HG03469 (cell line): ENCODE measurements at regions not wholly inside any gene's neighbourhood (a gene's known extent, or its start where the extent isn't known, plus 50 kb on each side); places are given as distances from the start of the nearest gene placed in this dataset.
"Not testable (repeated sequence)": the region's sequence is repeated elsewhere in the genome, so short reads cannot be mapped to it uniquely, and the experiment has no call there.

Experiments
- ATAC-seq: cut with Tn5 transposase; IDR thresholded peaks from one replicate; pipeline ENCODE4 v1.9.1; 2021; ENCODE audit warnings: mild to moderate bottlenecking, moderate library complexity, moderate number of reproducible peaks; ENCODE audit not compliant: unreplicated experiment

DNA sequence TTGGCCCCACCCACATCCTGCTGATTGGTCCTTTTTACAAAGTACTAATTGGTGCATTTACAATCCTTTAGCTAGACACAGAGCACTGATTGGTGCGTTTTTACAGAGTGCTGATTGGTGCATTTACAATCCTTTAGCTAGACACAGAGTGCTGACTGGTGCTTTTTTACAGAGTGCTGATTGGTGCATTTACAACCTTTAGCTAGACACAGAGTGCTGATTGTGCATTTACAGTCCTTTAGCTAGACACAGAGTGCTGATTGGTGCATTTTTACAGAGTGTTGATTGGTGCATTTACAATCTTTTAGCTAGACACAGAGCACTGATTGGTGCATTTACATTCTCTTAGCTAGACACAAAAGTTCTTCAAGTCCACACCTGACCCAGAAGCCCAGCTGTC, 144.2 kb upstream of the XIRP2 start:
- ATAC-seq: not testable (repeated sequence)

DNA sequence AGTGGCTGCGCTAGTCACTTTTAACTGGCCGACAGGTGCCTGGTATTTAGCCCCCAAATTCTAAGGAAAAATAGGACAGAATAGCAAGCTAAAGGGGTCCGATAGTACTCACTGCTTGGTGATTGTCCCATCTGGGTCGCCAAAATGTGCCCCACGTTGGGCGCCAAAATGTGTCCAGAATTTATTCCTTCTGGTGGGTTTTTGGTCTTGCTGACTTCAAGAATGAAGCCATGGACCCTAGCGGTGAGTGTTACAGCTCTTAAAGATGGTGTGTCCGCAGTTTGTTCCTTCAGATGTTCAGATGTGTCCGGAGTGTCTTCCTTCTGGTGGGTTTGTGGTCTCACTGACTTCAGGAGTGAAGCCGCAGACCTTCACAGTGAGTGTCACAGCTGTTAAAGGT, 144.8 kb upstream of the XIRP2 start:
- not testable (repeated sequence) for ATAC-seq

- ATAC-seq: peak; percentile 99
Measured at GRCh38 chr2:166727095-166727494, 161.2 kb upstream of the XIRP2 start.

GRCh38 chr2:166725927-166726924, 162.1 kb upstream of the XIRP2 start:
- ATAC-seq: no peak

GRCh38 chr2:166716968-166717367, 171.3 kb upstream of the XIRP2 start:
- no peak for ATAC-seq

DNA sequence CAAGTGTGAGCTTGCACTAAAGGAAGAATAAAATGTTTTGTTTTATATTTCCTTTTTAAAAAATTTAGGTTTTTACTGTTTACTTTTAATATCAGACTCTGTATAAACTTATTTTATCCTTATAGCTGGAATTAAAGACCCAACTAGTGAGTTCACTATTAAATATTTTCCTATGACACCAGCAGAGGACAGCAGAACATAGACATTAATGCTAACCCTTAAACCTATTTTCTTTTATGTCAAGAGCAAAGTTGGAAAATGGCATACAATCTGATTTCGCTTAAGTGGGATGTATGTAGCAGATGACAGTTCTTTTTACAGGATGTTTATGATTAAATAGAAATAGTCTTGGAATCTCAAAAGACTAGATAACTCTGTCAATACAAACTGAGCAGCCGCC, 188.2 kb upstream of the XIRP2 start:
- ATAC-seq: no peak

DNA sequence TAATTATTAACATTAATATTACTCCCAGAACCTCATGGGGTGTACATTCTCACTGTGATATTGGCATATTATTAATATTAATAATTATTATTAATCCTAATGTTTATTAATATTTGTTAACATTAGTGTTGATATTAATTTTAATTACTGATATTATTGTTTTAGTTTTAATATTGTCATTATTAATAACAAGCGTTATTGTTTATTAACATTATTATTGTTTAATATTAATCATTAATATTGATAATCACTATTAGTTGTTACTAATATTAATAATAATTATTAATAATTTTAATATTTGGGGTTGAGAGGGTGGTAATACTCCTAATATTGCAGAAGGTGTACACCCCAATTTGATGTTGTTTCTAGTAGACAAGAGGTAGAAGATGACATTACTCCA, 193.1 kb upstream of the XIRP2 start:
- ATAC-seq: no peak

GRCh38 chr2:166686057-166686456, 192.0 kb upstream of the SCN7A start:
- not testable (repeated sequence) for ATAC-seq

- ATAC-seq: no peak
Measured at GRCh38 chr2:166677996-166678395, 183.9 kb upstream of the SCN7A start.

DNA sequence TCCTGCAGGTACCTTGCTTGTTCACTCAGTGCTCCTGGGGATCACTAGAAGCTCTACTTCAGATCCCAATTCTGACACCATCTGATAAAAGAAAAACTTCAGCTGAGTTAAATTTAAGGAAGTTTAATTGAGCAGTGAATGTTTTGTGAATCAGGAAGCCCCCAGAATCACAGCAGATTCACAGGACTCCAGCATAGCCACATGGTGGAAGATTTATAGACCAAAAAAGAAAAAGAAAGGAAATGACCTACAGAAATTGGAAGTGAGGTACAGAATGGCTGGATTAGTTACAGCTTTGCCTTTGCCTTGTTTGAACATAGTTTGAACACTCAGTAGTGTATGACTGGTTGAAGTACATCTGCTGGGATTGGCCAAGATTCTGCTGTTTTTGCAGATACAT, 182.7 kb upstream of the SCN7A start:
- ATAC-seq: no peak

- ATAC-seq: no peak
Measured at GRCh38 chr2:166675553-166675952, 181.5 kb upstream of the SCN7A start.

- ATAC-seq: no peak
Measured at GRCh38 chr2:166673986-166674385, 179.9 kb upstream of the SCN7A start.

DNA sequence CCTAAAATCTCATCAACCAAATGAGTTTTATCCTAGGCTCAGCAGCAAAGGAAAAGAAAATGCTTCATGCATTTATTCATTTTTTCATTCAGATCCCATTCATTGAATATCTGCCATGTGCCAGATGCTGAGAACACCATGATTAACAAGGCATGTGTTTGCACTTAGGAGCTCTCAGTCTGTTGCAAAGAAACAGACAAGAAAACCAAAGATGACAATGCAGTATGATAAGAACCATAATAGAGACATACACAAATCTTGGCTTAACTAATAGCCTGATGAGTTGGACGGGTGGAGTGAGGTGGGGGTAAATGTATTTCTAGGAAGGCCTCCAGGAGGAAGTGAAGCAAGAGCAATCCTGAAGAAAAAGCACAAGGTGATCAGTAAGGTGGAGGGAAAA, 177.8 kb upstream of the SCN7A start:
- no peak for ATAC-seq

DNA sequence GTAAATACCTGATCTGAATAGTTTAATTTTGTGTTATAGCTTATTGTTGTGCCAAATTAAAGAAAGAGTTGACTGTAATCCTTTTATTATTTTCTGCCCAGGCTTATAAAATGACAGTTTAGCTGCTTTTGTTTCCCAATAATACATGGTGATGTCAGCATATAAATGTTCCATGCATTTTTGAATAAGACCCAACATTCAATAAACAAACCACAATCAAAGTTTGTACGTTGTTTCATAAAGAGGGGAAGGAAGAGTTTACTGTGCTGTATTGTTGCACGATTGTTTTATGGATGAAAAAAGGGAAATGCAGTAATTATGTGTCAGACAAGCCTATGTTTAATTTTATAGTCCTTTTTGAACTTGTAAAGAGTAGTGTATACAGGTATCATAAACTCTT, 177.2 kb upstream of the SCN7A start:
- ATAC-seq: no peak

GRCh38 chr2:166665991-166666940, 172.2 kb upstream of the SCN7A start:
- ATAC-seq: no peak

DNA sequence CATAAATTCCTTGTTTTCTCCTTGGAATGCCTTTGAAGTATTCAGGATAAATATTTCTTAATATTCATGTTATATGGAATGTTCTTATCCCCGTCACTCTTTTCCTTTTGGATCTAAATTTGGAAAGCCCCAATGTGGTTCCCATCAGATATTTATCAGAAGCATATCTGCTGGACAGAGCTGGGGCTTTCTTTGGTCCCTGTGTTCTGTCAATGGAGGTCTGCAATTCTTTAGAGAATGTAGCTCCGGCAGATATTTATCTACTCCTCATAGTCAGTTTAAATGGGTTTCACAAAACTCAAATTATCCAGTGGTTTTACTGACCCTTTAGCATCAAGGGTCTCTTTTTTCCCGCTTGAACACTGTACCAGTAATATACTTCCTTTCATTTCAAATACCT, 167.8 kb upstream of the SCN7A start:
- ATAC-seq: no peak

DNA sequence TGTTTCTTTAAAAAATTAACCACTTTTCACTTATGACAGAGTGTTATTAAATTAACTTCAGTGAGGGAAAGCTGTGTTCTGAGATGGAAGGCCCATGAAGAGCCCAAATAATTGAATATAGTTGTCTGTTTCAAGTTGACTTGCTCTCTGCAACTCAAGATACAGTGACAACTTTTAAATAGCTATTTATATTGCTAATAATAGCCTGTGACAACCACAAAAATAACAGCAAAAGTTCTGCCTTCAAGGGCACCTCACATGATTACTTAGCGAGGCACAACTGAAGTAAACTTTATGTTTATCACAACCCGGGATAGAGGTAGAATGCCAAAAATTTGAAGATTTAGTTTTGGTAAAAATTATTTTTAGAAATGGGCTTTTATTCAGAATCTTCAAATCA, 167.3 kb upstream of the SCN7A start:
- ATAC-seq: no peak

- ATAC-seq: no peak
Measured at GRCh38 chr2:166658901-166659300, 164.9 kb upstream of the SCN7A start.

DNA sequence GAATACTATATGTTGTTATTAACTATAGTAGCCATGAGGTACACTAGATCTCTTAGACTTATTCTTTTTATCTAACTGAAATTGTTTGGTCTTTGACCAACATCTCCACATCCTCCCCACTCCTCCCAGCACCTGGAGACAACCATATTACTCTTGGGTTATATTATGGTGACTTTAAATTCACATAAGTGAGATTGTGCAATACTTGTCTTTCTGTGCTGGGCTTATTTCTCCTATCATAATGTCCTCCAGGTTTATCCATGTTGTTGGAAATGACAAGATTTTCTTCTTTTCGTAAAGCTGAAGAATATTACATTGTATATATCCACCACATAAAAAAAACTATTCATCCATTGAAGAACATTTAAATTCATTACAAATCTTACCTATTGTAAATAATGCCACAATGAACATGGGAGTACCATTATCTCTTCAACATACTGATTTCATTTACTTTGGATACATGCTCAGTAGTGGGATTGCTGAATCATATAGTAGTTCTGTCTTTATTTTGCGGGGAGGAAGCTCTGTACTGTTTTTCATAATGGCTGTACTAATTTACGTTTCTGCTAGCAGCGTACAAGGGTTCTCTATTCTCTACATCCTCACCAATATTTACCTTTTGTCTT, 159.2 kb upstream of the SCN7A start:
- ATAC-seq: no peak

DNA sequence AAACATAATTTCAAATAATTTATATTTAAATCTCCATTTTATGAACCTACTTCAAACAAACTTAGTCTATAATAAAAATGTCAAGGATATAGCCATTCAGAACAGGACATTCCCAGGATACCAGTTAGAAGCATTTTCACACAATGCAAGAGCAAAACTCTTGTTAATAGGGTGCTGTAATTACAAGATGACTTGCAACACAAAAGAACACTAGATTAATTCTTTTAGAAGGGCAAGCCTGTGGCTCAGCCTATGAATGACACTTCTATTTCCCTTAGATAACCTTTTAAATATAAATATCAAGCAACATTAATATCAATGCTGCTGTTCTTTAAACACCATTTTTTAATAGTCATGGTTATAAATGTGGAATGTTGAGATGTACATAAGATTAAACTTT, 157.9 kb upstream of the SCN7A start:
- ATAC-seq: no peak

GRCh38 chr2:166651080-166651675, 157.1 kb upstream of the SCN7A start:
- ATAC-seq: no peak
